IPS DF 6.9 (cell line): ENCODE measurements at regions not wholly inside any gene's neighbourhood (a gene's known extent, or its start where the extent isn't known, plus 50 kb on each side); places are given as distances from the start of the nearest gene placed in this dataset.

Source experiments
- DNase-seq: peaks from one replicate; pipeline ENCODE4 v3.0.0-alpha.2; 2013; ENCODE audit warnings: low read depth, low spot score
- H3K27ac ChIP-seq: one replicate; pipeline ENCODE4 v1.5.1; 2013; ENCODE audit warnings: low read length, control low read depth
- H3K27me3 ChIP-seq: 2 replicates; pipeline ENCODE4 v1.6.1; 2013; ENCODE audit warnings: mild to moderate bottlenecking, low read length; ENCODE audit not compliant: control insufficient read depth, insufficient read depth
- H3K36me3 ChIP-seq: 2 replicates; pipeline ENCODE4 v1.6.1; 2013; ENCODE audit warnings: low read length; ENCODE audit not compliant: control insufficient read depth, insufficient read depth
- H3K4me1 ChIP-seq: 2 replicates; pipeline ENCODE4 v1.6.1; 2013; ENCODE audit warnings: low read length; ENCODE audit not compliant: control insufficient read depth, insufficient read depth
- H3K4me3 ChIP-seq: 2 replicates; pipeline ENCODE4 v1.5.1; 2013; ENCODE audit warnings: mild to moderate bottlenecking, low read length
- H3K9me3 ChIP-seq: 2 replicates; pipeline ENCODE4 v1.6.1; 2013; ENCODE audit warnings: low read length, inconsistent platforms; ENCODE audit not compliant: control insufficient read depth, insufficient read depth
- WGBS: extraction: QIAGEN DNeasy Blood & Tissue Kit; methylation state at CpG from one replicate; pipeline ENCODE4 v1.1.7; 2013; ENCODE audit warnings: mixed read lengths, missing lambda C conversion rate; ENCODE audit not compliant: insufficient read length, insufficient coverage; 5-methylcytosine and 5-hydroxymethylcytosine counted together

DNA sequence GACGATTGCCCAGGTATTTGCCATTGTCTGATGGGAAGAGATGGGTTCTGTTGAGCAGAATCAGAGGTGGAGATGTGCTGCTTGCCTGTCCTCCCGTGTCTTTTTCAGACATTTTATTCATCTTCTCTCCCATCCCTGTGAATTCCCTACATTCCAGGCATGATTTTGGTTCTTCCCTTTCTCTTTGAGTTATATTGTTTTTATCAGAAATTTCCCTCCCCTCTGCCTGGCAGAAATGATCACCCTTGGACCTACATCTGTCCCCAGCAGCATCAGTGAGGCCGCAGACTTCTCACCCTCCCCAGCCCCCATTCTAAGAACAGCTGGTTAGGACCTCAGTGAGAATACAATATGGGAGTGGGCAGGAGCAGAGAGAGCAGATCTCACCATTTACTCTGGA, 640.2 kb downstream of the CCDC171 start:
- DNase-seq: no peak
- H3K4me1 ChIP-seq: peaks cover 6% of the 10 kb centered on the region; the same call in 1 of the 2 replicates
- H3K9me3 ChIP-seq: no peaks in the 10 kb centered on the region
- no peaks in the 10 kb centered on the region for H3K27me3 ChIP-seq
- H3K4me3 ChIP-seq: no peak overlapping the region
- H3K36me3 ChIP-seq: no peaks in the 10 kb centered on the region
- H3K27ac ChIP-seq: no peak overlapping the region
- whole genome bisulfite sequencing: no CpG with 5 or more reads among the region's 3 CpGs

DNA sequence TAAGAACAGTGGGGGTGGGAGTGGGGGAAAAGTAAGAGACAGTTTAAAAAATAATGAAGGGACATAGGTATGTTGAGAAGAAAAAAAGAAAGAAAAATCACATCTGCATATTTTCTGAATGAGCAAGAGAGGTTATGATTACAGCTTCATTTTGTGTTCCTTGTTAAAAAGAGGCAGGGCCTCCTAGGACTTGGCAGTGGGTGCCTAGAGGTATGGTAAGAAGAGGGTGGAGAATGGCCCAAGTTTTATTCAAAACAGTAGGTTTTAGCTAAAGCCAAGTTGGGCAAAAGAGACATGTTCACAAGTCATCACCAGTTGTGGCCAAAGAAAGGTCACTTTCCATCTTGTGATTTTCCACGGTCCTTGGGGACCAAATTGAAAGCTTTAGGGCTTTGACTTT, 643.4 kb downstream of the CCDC171 start:
- no CpG with 5 or more reads among the region's 1 CpG for WGBS
- no peaks in the 10 kb centered on the region for H3K9me3 ChIP-seq
- H3K4me1 ChIP-seq: peaks cover 6% of the 10 kb centered on the region; the same call in 1 of the 2 replicates
- H3K4me3 ChIP-seq: no peak overlapping the region
- no peak overlapping the region for H3K27ac ChIP-seq
- no peak for DNase-seq
- H3K27me3 ChIP-seq: no peaks in the 10 kb centered on the region
- H3K36me3 ChIP-seq: no peaks in the 10 kb centered on the region

DNA sequence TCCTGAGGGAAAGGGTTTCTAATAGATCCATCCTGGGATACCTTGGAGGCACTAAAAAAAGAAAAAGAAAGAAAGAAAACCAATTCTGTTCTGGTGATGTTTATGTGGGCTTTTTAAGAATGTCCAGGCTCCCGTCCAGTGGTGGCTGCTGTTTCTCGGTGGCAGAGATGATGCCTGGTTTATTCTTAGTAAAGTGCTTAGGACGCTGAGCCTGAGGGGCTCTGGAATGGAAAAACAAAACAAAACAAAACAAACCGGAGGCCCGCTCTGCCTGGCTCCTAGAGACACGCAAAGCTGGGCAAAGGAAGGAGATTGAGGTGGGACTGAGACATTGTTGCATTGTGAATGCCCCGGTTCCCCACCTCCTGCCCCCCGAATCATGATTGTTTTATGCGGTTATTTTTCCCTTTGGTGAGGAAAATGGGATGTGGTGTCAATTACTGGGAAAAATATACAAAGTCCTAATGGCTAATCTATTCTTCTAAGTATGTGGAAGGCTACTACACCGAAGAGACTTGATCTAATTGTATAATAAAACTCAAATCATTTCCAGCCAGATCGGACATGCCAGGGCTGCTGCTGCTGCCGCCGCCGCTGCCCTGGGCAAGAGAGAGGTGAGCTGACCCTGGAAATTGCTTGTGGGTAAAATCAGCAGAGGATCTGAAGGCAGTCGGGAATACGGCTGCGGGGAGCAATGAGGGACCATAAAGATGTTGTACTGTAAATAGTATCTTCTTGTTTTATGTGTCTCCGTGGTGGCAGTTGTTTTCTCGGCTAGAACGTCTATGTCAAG, 644.9 kb downstream of the CCDC171 start:
- H3K27me3 ChIP-seq: no peaks in the 10 kb centered on the region
- H3K27ac ChIP-seq: no peak overlapping the region
- no peaks in the 10 kb centered on the region for H3K36me3 ChIP-seq
- no CpG with 5 or more reads among the region's 20 CpGs for WGBS
- H3K4me3 ChIP-seq: no peak overlapping the region
- no peaks in the 10 kb centered on the region for H3K9me3 ChIP-seq
- H3K4me1 ChIP-seq: peaks cover 4% of the 10 kb centered on the region; the same call in 1 of the 2 replicates
- DNase-seq: no peak

DNA sequence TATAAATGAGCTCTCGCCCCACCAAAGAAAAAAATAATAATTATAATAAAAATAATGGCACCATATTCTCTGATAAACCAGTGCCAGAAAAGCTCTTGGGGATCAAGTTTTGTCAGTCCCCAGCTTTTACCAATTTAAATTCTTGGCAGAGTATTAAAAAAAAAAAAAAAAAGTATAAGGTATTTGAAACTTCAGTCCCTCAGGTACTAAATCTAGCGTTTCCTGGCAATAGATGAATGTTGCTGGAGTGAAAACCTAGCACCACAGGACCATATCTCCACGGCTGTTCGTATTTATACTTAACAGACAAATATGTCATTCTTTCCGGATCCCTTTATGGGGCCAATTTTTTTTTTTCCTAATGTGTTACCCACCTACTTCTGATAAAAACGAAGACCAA, 646.2 kb downstream of the CCDC171 start:
- Histone ChIP-seq H3K27ac (no peak overlapping the region), H3K9me3 (no peaks in the 10 kb centered on the region), H3K4me1 (0 out of 2 replicates have a peak, but pooled peaks cover 2% of the 10 kb centered on the region), H3K36me3 (no peaks in the 10 kb centered on the region), H3K27me3 (no peaks in the 10 kb centered on the region), H3K4me3 (no peak overlapping the region)
- no CpG with 5 or more reads among the region's 6 CpGs for WGBS
- no peak for DNase-seq

DNA sequence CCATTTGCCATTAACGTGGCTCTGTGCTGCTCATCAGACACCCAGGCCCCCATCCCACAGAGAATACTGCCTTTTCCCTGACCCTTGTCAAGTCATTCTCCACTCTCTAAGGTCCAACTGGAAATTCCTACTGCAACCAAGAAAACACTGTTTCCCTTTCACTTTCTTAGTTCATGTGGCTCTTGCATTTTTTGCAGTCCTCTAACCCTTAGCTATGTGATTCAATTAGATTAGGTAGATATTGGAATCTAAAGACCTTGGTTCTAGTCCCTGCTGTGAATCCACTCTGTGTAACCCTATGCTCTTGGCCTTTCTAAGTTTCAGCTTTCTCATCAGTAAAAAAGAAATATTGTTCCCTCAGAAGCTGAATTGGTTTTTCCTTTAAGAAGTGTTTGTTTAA, 649.4 kb downstream of the CCDC171 start:
- no CpG with 5 or more reads among the region's 1 CpG for WGBS
- H3K27me3 ChIP-seq: no peaks in the 10 kb centered on the region

DNA sequence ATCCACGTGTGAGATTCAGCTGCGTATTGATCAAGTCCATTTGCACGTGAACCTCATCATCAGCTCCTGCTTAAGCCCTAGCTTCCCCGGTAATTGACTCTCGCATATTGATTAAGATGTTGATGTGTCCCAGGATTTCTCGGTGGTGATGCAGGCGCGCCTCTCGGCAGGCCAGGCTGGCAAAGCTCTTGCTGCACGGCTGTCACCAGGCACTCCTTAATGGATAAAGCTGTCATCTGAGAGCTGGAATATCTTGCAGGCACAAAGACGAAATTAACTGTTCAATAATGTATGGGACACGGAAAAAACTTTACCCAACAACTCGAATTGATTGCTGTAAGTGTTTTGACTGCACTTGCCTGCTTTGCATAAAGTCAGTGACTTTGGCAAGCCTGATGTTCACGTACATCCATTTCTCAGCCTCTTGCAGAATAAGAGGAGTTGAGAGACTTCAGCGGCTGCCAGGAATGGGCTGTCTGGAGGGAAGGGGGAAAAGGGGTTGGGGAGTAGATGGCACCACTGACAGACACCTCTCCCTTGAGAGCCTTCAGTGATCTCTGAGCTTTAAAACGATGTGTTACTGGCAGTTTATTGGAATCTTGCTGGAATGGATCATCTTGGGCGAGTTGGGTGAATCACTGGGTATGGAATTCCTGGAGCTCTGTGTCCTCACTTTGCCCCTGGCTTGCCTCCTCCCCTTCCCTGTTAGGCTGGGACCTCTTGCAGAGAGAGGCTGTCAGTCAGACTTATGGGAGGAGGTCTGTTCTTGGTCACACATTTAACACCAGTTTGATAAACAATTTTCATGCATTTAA, 650.3 kb downstream of the CCDC171 start:
- Histone ChIP-seq H3K9me3 (no peaks in the 10 kb centered on the region), H3K4me3 (no peak overlapping the region), H3K27ac (no peak overlapping the region), H3K27me3 (no peaks in the 10 kb centered on the region), H3K36me3 (no peaks in the 10 kb centered on the region), H3K4me1 (0 out of 2 replicates have a peak, but pooled peaks cover 2% of the 10 kb centered on the region)
- WGBS: no CpG with 5 or more reads among the region's 17 CpGs
- no peak for DNase-seq

More for the DNA sequence above, 649.4 kb downstream of the CCDC171 start:
- Histone ChIP-seq H3K4me1 (0 out of 2 replicates have a peak, but pooled peaks cover 2% of the 10 kb centered on the region), H3K27ac (no peak overlapping the region), H3K9me3 (no peaks in the 10 kb centered on the region), H3K36me3 (no peaks in the 10 kb centered on the region), H3K4me3 (no peak overlapping the region)
- no peak for DNase-seq

DNA sequence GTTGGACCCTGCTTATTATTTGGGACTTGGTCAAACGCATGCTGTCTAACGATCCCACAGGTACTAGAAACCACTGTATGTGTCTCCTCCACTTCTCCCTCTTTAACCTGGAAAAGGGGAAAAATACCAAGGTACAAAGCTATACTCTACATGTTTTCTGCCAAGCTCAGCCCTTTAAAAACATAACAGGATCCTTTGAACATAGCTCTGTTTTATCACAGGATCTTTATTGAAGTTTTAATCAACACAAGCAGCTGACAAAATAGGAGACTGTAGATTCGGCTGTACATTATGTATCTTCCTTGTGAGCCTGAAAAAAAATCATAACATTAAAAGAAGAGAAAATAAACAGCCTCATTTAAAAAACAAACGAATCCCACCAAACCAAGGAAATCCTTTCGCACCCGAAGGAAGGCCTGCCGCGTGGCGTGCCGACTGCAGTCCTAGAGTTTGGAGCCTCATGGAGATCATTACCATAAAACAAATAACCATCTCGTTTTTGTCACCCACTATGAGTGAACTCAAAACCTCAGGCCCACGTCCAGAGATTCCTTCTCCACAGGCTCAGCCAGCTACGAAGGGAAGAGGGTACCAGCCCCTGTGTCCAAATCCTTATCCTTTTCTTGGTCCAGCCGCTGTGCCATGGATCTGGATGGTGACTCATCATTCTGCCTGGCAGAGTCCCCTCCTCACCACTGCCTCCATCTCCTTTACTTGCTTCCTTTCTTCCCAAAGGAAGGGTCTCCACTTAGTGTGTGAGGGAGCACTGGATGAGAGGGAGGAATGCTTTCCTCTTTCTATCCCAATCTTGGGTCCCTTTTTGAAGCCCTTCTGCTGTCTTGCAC, 651.1 kb downstream of the CCDC171 start:
- Histone ChIP-seq H3K27ac (no peak overlapping the region), H3K9me3 (no peaks in the 10 kb centered on the region), H3K27me3 (no peaks in the 10 kb centered on the region), H3K4me1 (0 out of 2 replicates have a peak, but pooled peaks cover 2% of the 10 kb centered on the region), H3K4me3 (no peak overlapping the region), H3K36me3 (no peaks in the 10 kb centered on the region)
- WGBS: no CpG with 5 or more reads among the region's 14 CpGs
- DNase-seq: no peak

DNA sequence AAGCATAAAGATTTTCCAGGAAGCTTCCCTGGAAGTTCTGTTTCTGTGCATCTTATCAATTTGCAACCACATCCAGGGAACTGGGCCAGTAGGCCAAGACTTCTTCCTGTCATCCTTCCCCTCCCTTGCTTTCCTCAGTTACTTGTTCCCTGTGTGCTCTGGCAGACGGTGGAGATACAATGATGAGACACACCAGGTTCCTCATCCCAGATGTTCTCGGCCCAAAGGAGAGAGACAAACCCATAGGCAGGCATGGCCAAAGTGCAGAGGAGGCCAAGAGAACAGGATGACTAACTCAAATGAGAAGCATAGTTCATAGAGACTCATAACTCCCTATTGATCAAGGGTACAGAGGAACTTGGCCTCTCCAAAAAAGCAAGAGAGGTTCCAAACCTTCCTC, 652.6 kb downstream of the CCDC171 start:
- Histone ChIP-seq H3K9me3 (no peaks in the 10 kb centered on the region), H3K4me3 (no peak overlapping the region), H3K4me1 (0 out of 2 replicates have a peak, but pooled peaks cover 2% of the 10 kb centered on the region), H3K36me3 (no peaks in the 10 kb centered on the region), H3K27me3 (no peaks in the 10 kb centered on the region), H3K27ac (no peak overlapping the region)
- no CpG with 5 or more reads among the region's 2 CpGs for WGBS
- DNase-seq: no peak

DNA sequence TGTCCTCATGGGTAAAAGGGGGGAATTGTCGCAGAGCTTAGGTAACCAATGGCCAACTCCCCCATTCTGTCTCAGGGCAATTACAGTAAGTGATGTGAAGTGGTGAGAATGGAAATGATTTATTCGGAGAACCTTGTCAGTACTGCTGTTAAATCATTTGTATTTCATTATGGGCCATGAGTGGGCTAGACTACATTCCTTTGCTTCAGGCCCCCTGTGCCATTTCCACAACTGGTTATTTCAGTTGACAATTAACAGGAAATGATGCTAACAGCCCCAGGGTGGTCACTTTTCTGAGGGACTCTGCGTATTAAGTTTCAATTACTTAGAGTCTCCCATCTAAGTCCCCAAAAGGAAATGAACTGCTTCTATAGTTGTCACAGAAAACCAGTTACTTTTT, 653.7 kb downstream of the CCDC171 start:
- Histone ChIP-seq H3K4me3 (no peak overlapping the region), H3K9me3 (no peaks in the 10 kb centered on the region), H3K4me1 (0 out of 2 replicates have a peak, but pooled peaks cover 2% of the 10 kb centered on the region), H3K36me3 (no peaks in the 10 kb centered on the region), H3K27ac (no peak overlapping the region), H3K27me3 (no peaks in the 10 kb centered on the region)
- no CpG with 5 or more reads among the region's 3 CpGs for WGBS
- no peak for DNase-seq

DNA sequence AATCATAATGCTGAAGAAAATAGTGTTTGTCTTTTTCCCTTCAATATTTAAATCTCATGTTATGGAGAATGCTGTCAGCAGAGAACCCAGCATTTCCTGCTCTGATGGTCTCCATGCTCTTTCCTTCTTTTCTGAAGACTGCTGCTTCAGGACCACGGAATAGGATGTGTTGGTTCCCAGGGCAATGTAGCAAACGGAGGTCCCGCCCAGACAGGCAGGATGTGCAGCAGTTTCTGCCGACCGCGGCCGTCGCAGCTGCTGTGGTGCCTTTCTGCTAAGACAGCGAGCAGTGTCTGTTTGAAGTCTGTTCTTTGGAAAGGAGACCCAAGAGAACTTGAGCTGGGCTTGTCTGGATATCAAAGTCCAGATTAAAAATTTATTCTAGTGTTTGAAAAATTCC, 654.3 kb downstream of the CCDC171 start:
- Histone ChIP-seq H3K27ac (no peak overlapping the region), H3K36me3 (no peaks in the 10 kb centered on the region), H3K9me3 (no peaks in the 10 kb centered on the region), H3K4me1 (0 out of 2 replicates have a peak, but pooled peaks cover 2% of the 10 kb centered on the region), H3K27me3 (no peaks in the 10 kb centered on the region), H3K4me3 (no peak overlapping the region)
- WGBS: no CpG with 5 or more reads among the region's 9 CpGs
- DNase-seq: no peak
